K562 (cell line): ENCODE measurements at regions not wholly inside any gene's neighbourhood (a gene's known extent, or its start where the extent isn't known, plus 50 kb on each side); places are given as distances from the start of the nearest gene placed in this dataset.

ENCODE experiments used
- GTF2B ChIP-seq: IDR thresholded peaks from 2 replicates; pipeline ENCODE4 v1.6.1; 2011; ENCODE audit not compliant: insufficient read length; ENCODE audit errors: extremely low read depth
- KLF13 ChIP-seq: fragments of 450-650 bp; IDR thresholded peaks from 2 replicates; pipeline ENCODE4 v1.6.1; 2016; ENCODE audit warnings: missing genetic modification characterization, low read depth, mild to moderate bottlenecking, missing compliant biosample characterization, moderate library complexity, borderline replicate concordance
- POLR2B ChIP-seq: fragments of 450-650 bp; IDR thresholded peaks from 2 replicates; pipeline ENCODE4 v1.6.1; 2018; ENCODE audit warnings: low read depth; ENCODE audit not compliant: partially characterized antibody
- PRDM10 ChIP-seq: fragments of 450-650 bp; IDR thresholded peaks from 2 replicates; pipeline ENCODE4 v1.6.1; 2018; ENCODE audit not compliant: partially characterized antibody
- SRSF9 ChIP-seq: fragments of 200-400 bp; formaldehyde crosslinking; IDR thresholded peaks from 2 replicates; pipeline ENCODE4 v1.6.1; 2017; ENCODE audit warnings: low read depth, low read length, borderline replicate concordance
- STAG1 ChIP-seq: sonication (generic); formaldehyde crosslinking; IDR thresholded peaks from 2 replicates; pipeline ENCODE4 v1.5.0; 2020; ENCODE audit warnings: missing genetic modification reagents, borderline replicate concordance
- STAT5B ChIP-seq: fragments of 250-450 bp; sonication (Bioruptor Pico); IDR thresholded peaks from 2 replicates; pipeline ENCODE4 v1.8.0; 2021; ENCODE audit warnings: mild to moderate bottlenecking, inconsistent platforms
- TEAD2 ChIP-seq: fragments of 450-650 bp; IDR thresholded peaks from 2 replicates; pipeline ENCODE4 v1.6.1; 2016; ENCODE audit warnings: missing genetic modification characterization, control low read depth, missing compliant biosample characterization
- ZKSCAN8 ChIP-seq: fragments of 200-800 bp; sonication (Bioruptor generic); IDR thresholded peaks from 2 replicates; pipeline ENCODE4 v1.6.1; 2016; ENCODE audit warnings: missing genetic modification characterization, missing compliant biosample characterization

- no peak for TF ChIP-seq ZKSCAN8 (CRISPR knock-in tag)
- TF ChIP-seq PRDM10: no peak
- TF ChIP-seq TEAD2 (tag): no peak
- TF ChIP-seq STAG1: no peak
- TF ChIP-seq GTF2B: no peak
- no peak for TF ChIP-seq KLF13 (tag)
- no peak for TF ChIP-seq STAT5B (CRISPR knock-in tag)
- TF ChIP-seq POLR2B: no peak
- no peak for TF ChIP-seq SRSF9
These were observed 874.9 kb downstream of the EFNB2 start (continued) for GRCh38 chr13:105660561-105660960.
